Right lobe of liver (tissue), 6 donors: ENCODE measurements at regions not wholly inside any gene's neighbourhood (a gene's known extent, or its start where the extent isn't known, plus 50 kb on each side); places are given as distances from the start of the nearest gene placed in this dataset.

Experiments
- ATAC-seq, 4 donors: fragments of 200-7000 bp; cut with Tn5 transposase; one replicate each; pipeline ENCODE4 v1.9.1; 2020; ENCODE audit warnings: mild to moderate bottlenecking in 4 of 4, moderate library complexity in 4 of 4
- DNase-seq, 3 donors: peaks; one replicate each; pipeline ENCODE4 v3.0.0-alpha.2; 2020
- H3K27ac ChIP-seq, 3 donors: fragments of 200-600 bp; one replicate each; pipeline ENCODE4 v1.8.0; 2022
- H3K27me3 ChIP-seq, 2 donors: fragments of 200-600 bp; one replicate each; pipeline ENCODE4 v1.8.0; 2022
- H3K36me3 ChIP-seq, 4 donors: fragments of 200-600 bp; sonication (generic) in 1 of 4; one replicate each; pipeline versions ENCODE4 v1.5.1 to v1.8.0; 2017 to 2022; ENCODE audit warnings: control low read depth in 1 of 4
- H3K4me1 ChIP-seq, 4 donors: fragments of 200-600 bp; sonication (generic) in 1 of 4; one replicate each; pipeline versions ENCODE4 v1.5.1 to v1.8.0; 2017 to 2022; ENCODE audit warnings: control low read depth in 1 of 4
- H3K4me3 ChIP-seq, 3 donors: fragments of 200-600 bp; one replicate each; pipeline ENCODE4 v1.8.0; 2022
- H3K9me3 ChIP-seq, 4 donors: fragments of 200-600 bp; sonication (generic) in 1 of 4; one replicate each; pipeline versions ENCODE4 v1.5.1 to v1.8.0; 2017 to 2022; ENCODE audit warnings: control low read depth in 1 of 4
- POLR2A ChIP-seq: fragments of 450-650 bp; IDR thresholded peaks from one replicate; pipeline ENCODE4 v1.6.1; 2017; ENCODE audit warnings: antibody characterized with exemption, mild to moderate bottlenecking
- WGBS: methylation state at CpG from one replicate; pipeline ENCODE4 v1.1.6; 2018; ENCODE audit warnings: low coverage, low lambda C conversion rate; ENCODE audit not compliant: insufficient coverage; ENCODE audit errors: missing lambda C conversion rate; 5-methylcytosine and 5-hydroxymethylcytosine counted together
- intact Hi-C, 2 donors: fragments of 100-400 bp; cut with DNase I; formaldehyde crosslinking; loops; one replicate each; pipeline versions ENCODE4 v1.11.2 to v1.14.1; 2022
- TF ChIP-seq, protein P1 (sequence below), 4 donors: fragments of 200-600 bp in 3 of 4; fragments of 450-650 bp in 1 of 4; IDR thresholded peaks; one replicate each; pipeline versions ENCODE4 v1.5.1 to v1.8.0; 2016 to 2022; ENCODE audit warnings: antibody characterized with exemption in 4 of 4, mild to moderate bottlenecking in 2 of 4
- donor health status: DM: no; HTN: yes; CAD: no.
- donor health status: DM: no; HTN: no; CAD: no.
- donor health status: DM: no; HTN: no; CAD: no.
- donor health status: DM: no; HTN: yes; CAD: no.
- donor health status: DM: no; HTN: yes; CAD: no.

DNA sequence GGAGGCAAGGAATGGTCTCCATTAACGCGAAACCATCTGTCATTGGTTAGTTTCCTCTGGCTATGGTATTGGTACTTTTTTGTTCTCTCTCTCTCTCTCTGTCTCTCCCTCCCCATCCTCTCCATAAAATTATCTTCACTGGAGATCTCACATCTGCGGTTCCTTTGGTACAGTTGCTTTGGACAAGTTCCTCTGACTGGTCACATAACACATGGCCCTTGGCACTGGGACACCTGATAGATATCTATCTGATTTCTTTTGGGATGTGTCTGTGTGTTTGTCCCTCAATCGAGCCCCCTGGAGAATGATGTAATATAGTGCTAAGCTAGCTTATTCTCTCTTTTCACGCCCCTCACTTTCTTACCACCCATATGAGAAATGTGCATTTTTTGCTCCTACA lies 682.0 kb upstream of the B3GALT2 start:
- WGBS = 76% methylated on average over 5 of the region's 5 CpGs
- H3K36me3 ChIP-seq = no peaks in the 10 kb centered on the region
- DNase-seq (no peak), ATAC-seq (no peak)
- H3K4me3 ChIP-seq = no peak overlapping the region
- no peaks in the 10 kb centered on the region for H3K27me3 ChIP-seq
- no peaks in the 10 kb centered on the region for H3K4me1 ChIP-seq
- intact Hi-C loops = no loop called here
- TF ChIP-seq, protein P1, sequence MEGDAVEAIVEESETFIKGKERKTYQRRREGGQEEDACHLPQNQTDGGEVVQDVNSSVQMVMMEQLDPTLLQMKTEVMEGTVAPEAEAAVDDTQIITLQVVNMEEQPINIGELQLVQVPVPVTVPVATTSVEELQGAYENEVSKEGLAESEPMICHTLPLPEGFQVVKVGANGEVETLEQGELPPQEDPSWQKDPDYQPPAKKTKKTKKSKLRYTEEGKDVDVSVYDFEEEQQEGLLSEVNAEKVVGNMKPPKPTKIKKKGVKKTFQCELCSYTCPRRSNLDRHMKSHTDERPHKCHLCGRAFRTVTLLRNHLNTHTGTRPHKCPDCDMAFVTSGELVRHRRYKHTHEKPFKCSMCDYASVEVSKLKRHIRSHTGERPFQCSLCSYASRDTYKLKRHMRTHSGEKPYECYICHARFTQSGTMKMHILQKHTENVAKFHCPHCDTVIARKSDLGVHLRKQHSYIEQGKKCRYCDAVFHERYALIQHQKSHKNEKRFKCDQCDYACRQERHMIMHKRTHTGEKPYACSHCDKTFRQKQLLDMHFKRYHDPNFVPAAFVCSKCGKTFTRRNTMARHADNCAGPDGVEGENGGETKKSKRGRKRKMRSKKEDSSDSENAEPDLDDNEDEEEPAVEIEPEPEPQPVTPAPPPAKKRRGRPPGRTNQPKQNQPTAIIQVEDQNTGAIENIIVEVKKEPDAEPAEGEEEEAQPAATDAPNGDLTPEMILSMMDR (IDR thresholded peaks at IDR 0.05) = no peak
- no peak for TF ChIP-seq POLR2A
- H3K9me3 ChIP-seq = no peaks in the 10 kb centered on the region
- no peak overlapping the region for H3K27ac ChIP-seq

GRCh38 chr1:193856261-193856660 lies 669.8 kb upstream of the B3GALT2 start:
- H3K36me3 ChIP-seq = no peaks in the 10 kb centered on the region
- no peaks in the 10 kb centered on the region for H3K9me3 ChIP-seq
- H3K4me1 ChIP-seq = no peaks in the 10 kb centered on the region
- ATAC-seq = no peak
- intact Hi-C loops = no loop called here
- H3K4me3 ChIP-seq = no peak overlapping the region
- no peak for DNase-seq
- TF ChIP-seq, protein P1 (IDR thresholded peaks at IDR 0.05) = no peak
- no peak for TF ChIP-seq POLR2A
- 82% methylated on average over 6 of the region's 6 CpGs for WGBS
- no peaks in the 10 kb centered on the region for H3K27me3 ChIP-seq
- no peak overlapping the region for H3K27ac ChIP-seq

DNA sequence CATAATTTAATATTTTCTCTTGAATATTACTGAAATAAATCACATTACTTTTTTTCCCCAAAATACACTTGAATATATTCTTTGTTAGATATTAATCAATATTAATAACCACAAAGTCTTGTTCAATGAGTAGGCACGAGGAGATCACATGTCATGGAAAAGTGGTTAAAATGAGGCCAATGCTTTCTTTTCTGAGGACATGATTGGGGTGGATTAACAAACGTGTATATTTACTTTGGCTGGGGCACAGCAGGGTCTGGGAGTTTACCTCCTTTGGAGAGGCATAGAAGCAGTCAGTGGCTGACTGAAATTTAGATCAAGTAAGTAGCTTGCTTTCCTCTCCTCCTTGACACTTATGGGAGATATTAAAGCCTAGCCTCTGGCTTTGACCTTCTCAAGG lies 664.3 kb upstream of the B3GALT2 start:
- Histone ChIP-seq H3K4me1 (no peaks in the 10 kb centered on the region), H3K4me3 (no peak overlapping the region), H3K36me3 (no peaks in the 10 kb centered on the region), H3K27ac (no peak overlapping the region), H3K27me3 (no peaks in the 10 kb centered on the region), H3K9me3 (no peaks in the 10 kb centered on the region)
- intact Hi-C loops = no loop called here
- TF ChIP-seq, protein P1 (IDR thresholded peaks at IDR 0.05) = no peak
- TF ChIP-seq POLR2A = no peak
- ATAC-seq (peak in 1 of 4 donors; percentile 20), DNase-seq (no peak)
- WGBS = 25% methylated on average over 2 of the region's 2 CpGs

DNA sequence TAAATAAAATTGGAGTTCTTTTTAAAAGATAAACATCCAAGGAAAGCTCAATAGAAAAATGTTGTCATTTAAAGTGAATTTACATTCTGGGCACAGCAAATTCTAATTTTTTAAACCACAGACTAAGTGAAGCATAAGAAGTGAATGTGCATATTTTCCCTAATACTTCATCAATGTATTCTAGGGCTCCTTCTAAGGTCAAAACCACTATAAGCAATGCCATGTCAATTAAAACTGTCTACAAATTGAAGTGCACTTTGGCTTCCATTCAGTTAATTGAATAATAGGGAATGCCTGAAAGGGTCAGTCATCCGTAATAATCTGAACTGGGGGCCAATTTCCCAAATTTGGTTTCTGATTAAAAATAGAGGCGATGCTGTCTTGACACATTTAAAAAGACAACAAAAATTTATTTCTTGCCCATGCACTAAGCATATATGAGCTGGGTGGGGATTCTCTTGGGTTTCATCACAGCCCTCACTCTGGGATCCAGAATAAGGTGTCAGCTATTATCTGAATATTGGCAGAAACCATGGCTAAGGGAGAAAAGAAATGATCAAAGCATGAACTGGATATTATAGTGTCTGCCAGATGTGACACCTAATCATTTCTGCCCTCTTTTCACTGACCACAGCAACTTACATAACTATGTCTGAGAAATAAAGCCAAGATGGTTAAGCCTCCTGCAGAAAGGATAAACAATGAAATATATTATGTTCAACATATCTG lies 660.6 kb upstream of the B3GALT2 start:
- ATAC-seq (no peak), DNase-seq (no peak)
- WGBS = 91% methylated on average over 2 of the region's 2 CpGs
- Histone ChIP-seq H3K4me3 (no peak overlapping the region), H3K36me3 (no peaks in the 10 kb centered on the region), H3K9me3 (no peaks in the 10 kb centered on the region), H3K4me1 (no peaks in the 10 kb centered on the region), H3K27me3 (no peaks in the 10 kb centered on the region), H3K27ac (no peak overlapping the region)
- TF ChIP-seq POLR2A = no peak
- TF ChIP-seq, protein P1 (IDR thresholded peaks at IDR 0.05) = no peak
- intact Hi-C loops = no loop called here
